ENCODE measurements at regions not wholly inside any gene's neighbourhood (a gene's known extent, or its start where the extent isn't known, plus 50 kb on each side); places are given as distances from the start of the nearest gene placed in this dataset.

- DNase-seq (ENCODE audit: low read depth), result no peak
- H3K4me3 ChIP-seq (ENCODE audit: low read depth, low read length), result no peak overlapping the region
Measured at GRCh38 chr3:82800248-82800647, 1038.8 kb upstream of the GBE1 start.

- no peak for DNase-seq (ENCODE audit: low read depth)
- no peak overlapping the region for H3K4me3 ChIP-seq (ENCODE audit: low read depth, low read length)
Measured at GRCh38 chr3:82796765-82797164, 1035.3 kb upstream of the GBE1 start.

DNA sequence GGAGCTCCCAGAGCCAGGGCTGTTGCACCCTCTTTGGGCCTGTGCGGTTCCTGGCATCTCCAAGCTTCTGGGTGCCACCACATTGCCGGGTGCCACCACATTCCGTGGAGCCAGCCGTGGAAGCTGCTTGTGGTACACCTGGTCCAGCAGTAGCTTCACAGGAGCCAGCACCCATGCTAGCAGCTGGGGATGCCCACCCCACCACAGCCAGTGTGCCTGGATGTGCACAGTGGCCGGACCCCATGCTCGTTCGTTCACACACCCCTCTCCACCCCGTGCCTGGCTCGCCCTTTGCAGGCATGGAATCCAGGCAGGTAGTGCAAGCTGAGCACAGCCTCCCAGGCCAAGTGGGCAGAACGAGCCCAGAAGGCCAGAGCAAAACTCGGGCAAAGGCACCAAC lies 1029.8 kb upstream of the GBE1 start:
- no peak overlapping the region for H3K4me3 ChIP-seq (ENCODE audit: low read depth, low read length)
- DNase-seq (ENCODE audit: low read depth), result no peak

GRCh38 chr3:82790307-82791097 lies 1029.1 kb upstream of the GBE1 start:
- no peak for DNase-seq (ENCODE audit: low read depth)
- H3K4me3 ChIP-seq (ENCODE audit: low read depth, low read length), result no peak overlapping the region

- no peak overlapping the region for H3K4me3 ChIP-seq (ENCODE audit: low read depth, low read length)
- DNase-seq (ENCODE audit: low read depth), result no peak
Measured at GRCh38 chr3:82783194-82783593, 1021.7 kb upstream of the GBE1 start.

DNA sequence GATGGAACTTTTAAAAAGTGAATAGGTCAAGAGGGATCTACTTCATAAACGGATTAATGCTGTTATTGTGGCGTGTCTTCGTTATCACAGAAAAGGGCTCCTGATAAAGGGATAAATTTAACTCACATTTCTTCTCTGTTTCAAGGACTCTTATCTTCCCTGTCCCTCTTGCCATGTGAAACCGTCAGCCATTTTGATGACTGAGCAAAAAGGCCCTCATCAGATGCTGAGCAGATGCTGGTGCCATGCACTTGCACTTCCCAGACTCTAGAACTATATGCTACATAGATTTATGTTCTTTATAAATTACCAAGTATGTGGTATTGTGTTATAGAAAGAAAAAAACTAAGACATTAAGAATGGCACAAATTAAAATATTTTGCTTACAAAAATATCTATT lies 1011.8 kb upstream of the GBE1 start:
- H3K4me3 ChIP-seq (ENCODE audit: low read depth, low read length), result no peak overlapping the region
- DNase-seq (ENCODE audit: low read depth), result no peak

DNA sequence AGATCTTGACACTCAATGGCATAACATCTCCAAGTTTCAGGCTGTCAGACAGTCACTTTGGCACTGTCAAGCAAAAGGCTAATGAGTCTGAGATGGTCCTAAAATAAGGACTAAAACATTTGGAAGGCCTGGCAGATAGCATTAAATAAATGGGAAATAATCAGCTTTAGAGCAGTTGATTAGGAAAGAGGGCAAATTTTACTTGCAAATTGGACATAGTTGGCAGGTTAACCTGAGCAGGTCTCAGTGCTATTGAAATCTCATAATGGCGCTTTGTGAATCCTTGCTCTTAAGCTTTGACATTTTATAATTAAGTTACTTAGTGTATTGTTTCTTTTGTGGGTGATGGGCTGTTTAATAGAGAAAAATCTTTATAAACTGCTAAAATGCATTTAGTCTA lies 1003.1 kb upstream of the GBE1 start:
- no peak for DNase-seq (ENCODE audit: low read depth)
- H3K4me3 ChIP-seq (ENCODE audit: low read depth, low read length), result no peak overlapping the region

GRCh38 chr3:82761858-82762257 lies 1000.4 kb upstream of the GBE1 start:
- no peak for DNase-seq (ENCODE audit: low read depth)
- no peak overlapping the region for H3K4me3 ChIP-seq (ENCODE audit: low read depth, low read length)

- no peak overlapping the region for H3K4me3 ChIP-seq (ENCODE audit: low read depth, low read length)
- no peak for DNase-seq (ENCODE audit: low read depth)
Measured at GRCh38 chr3:82745544-82745943, 984.1 kb upstream of the GBE1 start.

- no peak for DNase-seq (ENCODE audit: low read depth)
Measured at GRCh38 chr3:82743196-82743595, 981.8 kb upstream of the GBE1 start.

GRCh38 chr3:82741346-82741745 lies 979.9 kb upstream of the GBE1 start:
- DNase-seq (ENCODE audit: low read depth), result no peak
- no peak overlapping the region for H3K4me3 ChIP-seq (ENCODE audit: low read depth, low read length)

More at GRCh38 chr3:82743196-82743595, 981.8 kb upstream of the GBE1 start:
- H3K4me3 ChIP-seq (ENCODE audit: low read depth, low read length), result no peak overlapping the region

DNA sequence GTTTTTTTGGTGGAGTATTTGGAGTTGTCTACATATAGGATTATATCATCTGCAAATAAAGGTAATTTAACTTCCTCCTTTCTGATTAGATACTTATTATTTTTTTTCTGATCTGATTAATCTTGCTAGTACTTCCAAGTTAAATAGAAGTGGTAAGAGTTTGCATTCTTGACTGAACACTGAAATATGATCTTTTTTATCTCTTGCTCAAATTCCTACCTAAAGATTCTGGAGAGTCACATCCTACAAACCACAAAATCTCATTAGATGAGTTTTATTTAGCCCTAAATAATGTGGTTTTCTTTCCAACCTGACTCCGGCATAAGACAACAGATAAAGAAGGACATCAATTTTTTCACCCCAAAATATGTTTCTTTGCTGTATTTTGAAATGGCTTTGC lies 977.9 kb upstream of the GBE1 start:
- no peak for DNase-seq (ENCODE audit: low read depth)
- no peak overlapping the region for H3K4me3 ChIP-seq (ENCODE audit: low read depth, low read length)

- DNase-seq (ENCODE audit: low read depth), result no peak
- H3K4me3 ChIP-seq (ENCODE audit: low read depth, low read length), result no peak overlapping the region
Measured at GRCh38 chr3:82736696-82737277, 975.3 kb upstream of the GBE1 start.

DNA sequence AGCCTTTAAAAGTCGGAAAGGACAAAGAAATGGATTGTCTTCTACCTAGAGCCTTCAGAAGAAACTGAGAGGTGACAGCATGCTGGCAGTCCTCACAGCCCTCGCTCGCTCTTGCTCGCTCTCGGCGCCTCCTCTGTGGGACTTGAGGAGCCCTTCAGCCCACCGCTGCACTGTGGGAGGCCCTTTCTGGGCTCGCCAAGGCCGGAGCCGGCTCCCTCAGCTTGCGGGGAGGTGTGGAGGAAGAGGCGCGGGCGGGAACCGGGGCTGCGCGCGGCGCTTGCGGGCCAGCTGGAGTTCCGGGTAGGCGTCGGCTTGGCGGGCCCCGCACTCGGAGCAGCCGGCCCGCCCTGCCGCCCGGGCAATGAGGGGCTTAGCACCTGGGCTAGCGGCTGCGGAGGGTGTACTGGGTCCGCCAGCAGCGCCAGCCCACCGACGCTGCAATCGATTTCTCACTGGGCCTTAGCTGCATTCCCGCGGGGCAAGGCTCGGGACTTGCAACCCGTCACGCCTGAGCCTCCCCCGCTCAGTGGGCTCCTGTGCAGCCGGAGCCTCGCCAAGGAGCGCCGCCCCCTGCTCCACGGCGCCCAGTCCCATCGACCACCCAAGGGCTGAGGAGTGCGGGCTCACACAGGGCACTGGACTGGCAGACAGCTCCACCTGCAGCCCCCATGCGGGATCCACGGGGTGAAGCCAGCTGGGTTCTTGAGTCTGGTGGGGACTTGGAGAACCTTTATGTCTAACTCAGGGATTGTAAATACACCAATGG lies 953.8 kb upstream of the GBE1 start:
- DNase-seq (ENCODE audit: low read depth), result no peak
- no peak overlapping the region for H3K4me3 ChIP-seq (ENCODE audit: low read depth, low read length)

- no peak overlapping the region for H3K4me3 ChIP-seq (ENCODE audit: low read depth, low read length)
- no peak for DNase-seq (ENCODE audit: low read depth)
Measured at GRCh38 chr3:82707035-82707434, 945.6 kb upstream of the GBE1 start.

- peak; percentile 5 for DNase-seq (ENCODE audit: low read depth)
- H3K4me3 ChIP-seq (ENCODE audit: low read depth, low read length), result no peak overlapping the region
Measured at GRCh38 chr3:82685761-82686160, 924.3 kb upstream of the GBE1 start.

GRCh38 chr3:82676356-82677026 lies 915.0 kb upstream of the GBE1 start:
- H3K4me3 ChIP-seq (ENCODE audit: low read depth, low read length), result no peak overlapping the region
- DNase-seq (ENCODE audit: low read depth), result no peak

GRCh38 chr3:82672966-82673365 lies 911.5 kb upstream of the GBE1 start:
- no peak for DNase-seq (ENCODE audit: low read depth)
- H3K4me3 ChIP-seq (ENCODE audit: low read depth, low read length), result no peak overlapping the region

DNA sequence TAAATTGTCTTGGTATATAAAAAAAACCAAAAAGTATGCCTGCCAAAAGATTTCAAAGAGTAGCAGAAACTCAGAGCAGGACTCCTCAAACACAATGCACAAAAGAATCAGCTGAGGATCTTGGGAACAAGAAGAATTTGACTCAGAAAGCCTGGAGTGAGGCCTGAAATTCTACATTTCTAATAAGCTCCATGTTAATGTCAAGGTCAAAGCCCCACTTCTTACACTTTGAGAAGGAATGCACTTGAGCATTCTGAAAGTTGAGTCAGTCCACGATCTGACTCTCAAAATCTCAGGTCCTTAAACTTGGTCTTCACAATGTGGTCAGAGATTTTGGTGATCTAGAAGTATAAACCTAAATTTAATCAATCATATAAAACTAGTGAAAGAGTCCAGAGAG lies 910.0 kb upstream of the GBE1 start:
- DNase-seq (ENCODE audit: low read depth), result no peak

GRCh38 chr3:82654708-82655107 lies 893.3 kb upstream of the GBE1 start:
- no peak for DNase-seq (ENCODE audit: low read depth)
- H3K4me3 ChIP-seq (ENCODE audit: low read depth, low read length), result no peak overlapping the region

More for the DNA sequence above, 910.0 kb upstream of the GBE1 start:
- H3K4me3 ChIP-seq (ENCODE audit: low read depth, low read length), result no peak overlapping the region

All from skeletal muscle cell (primary cell).